ENCODE measurements at regions not wholly inside any gene's neighbourhood (a gene's known extent, or its start where the extent isn't known, plus 50 kb on each side); places are given as distances from the start of the nearest gene placed in this dataset.
A peak's percentile ranks its signal among the peaks of the same experiment; 100 is the strongest.
"Not testable (repeated sequence)": the region's sequence is repeated elsewhere in the genome, so short reads cannot be mapped to it uniquely, and the experiment has no call there.

- intact Hi-C loops (cut with DNase I) = no loop called here
Measured at GRCh38 chr12:127606476-127607015, 660.4 kb upstream of the TMEM132C start.

GRCh38 chr12:127607146-127607725, 659.7 kb upstream of the TMEM132C start:
- DNase-seq = no peak
- intact Hi-C loops (cut with DNase I) = no loop called here

More at GRCh38 chr12:127606476-127607015, 660.4 kb upstream of the TMEM132C start:
- no peak for DNase-seq

GRCh38 chr12:127608359-127608758, 658.6 kb upstream of the TMEM132C start:
- intact Hi-C loops (cut with DNase I); DNase-seq: not testable (repeated sequence)

- intact Hi-C loops (cut with DNase I) = no loop called here
- DNase-seq = no peak
Measured at GRCh38 chr12:127613056-127613455, 653.9 kb upstream of the TMEM132C start.

- intact Hi-C loops (cut with DNase I) = no loop called here
- DNase-seq = no peak
Measured at GRCh38 chr12:127619869-127620734, 646.9 kb upstream of the TMEM132C start.

GRCh38 chr12:127620735-127621355, 646.1 kb upstream of the TMEM132C start:
- intact Hi-C loops (cut with DNase I) = no loop called here
- DNase-seq = no peak

GRCh38 chr12:127621366-127621765, 645.6 kb upstream of the TMEM132C start:
- no peak for DNase-seq
- intact Hi-C loops (cut with DNase I) = no loop called here

- intact Hi-C loops (cut with DNase I) = no loop called here
- DNase-seq = no peak
Measured at GRCh38 chr12:127623362-127623761, 643.6 kb upstream of the TMEM132C start.

GRCh38 chr12:127625176-127625771, 641.7 kb upstream of the TMEM132C start:
- DNase-seq = no peak
- intact Hi-C loops (cut with DNase I) = no loop called here

- no peak for DNase-seq
- intact Hi-C loops (cut with DNase I) = no loop called here
Measured at GRCh38 chr12:127628645-127629044, 638.3 kb upstream of the TMEM132C start.

- DNase-seq = peak in 3 of 10 donors; percentile 13 to 82 (median 31)
Measured at GRCh38 chr12:127629066-127629820, 637.7 kb upstream of the TMEM132C start.

GRCh38 chr12:127632461-127632860, 634.5 kb upstream of the TMEM132C start:
- intact Hi-C loops (cut with DNase I) = no loop called here
- DNase-seq = no peak

More at GRCh38 chr12:127629066-127629820, 637.7 kb upstream of the TMEM132C start:
- intact Hi-C loops (cut with DNase I) = no loop called here

- intact Hi-C loops (cut with DNase I) = no loop called here
- DNase-seq = no peak
Measured at GRCh38 chr12:127635838-127636237, 631.1 kb upstream of the TMEM132C start.

- intact Hi-C loops (cut with DNase I) = no loop called here
- DNase-seq = no peak
Measured at GRCh38 chr12:127636882-127637281, 630.1 kb upstream of the TMEM132C start.

- DNase-seq = no peak
- intact Hi-C loops (cut with DNase I) = no loop called here
Measured at GRCh38 chr12:127640181-127640886, 626.6 kb upstream of the TMEM132C start.

GRCh38 chr12:127642208-127642607, 624.8 kb upstream of the TMEM132C start:
- intact Hi-C loops (cut with DNase I) = no loop called here
- DNase-seq = no peak

GRCh38 chr12:127648321-127648720, 618.6 kb upstream of the TMEM132C start:
- intact Hi-C loops (cut with DNase I) = no loop called here
- no peak for DNase-seq

GRCh38 chr12:127649961-127650360, 617.0 kb upstream of the TMEM132C start:
- no peak for DNase-seq
- intact Hi-C loops (cut with DNase I) = no loop called here

GRCh38 chr12:127650626-127651025, 616.3 kb upstream of the TMEM132C start:
- intact Hi-C loops (cut with DNase I) = no loop called here
- DNase-seq = no peak
